NCI-H2196 (cell line): ENCODE measurements at regions not wholly inside any gene's neighbourhood (a gene's known extent, or its start where the extent isn't known, plus 50 kb on each side); places are given as distances from the start of the nearest gene placed in this dataset.

Experiments
- DNase-seq: peaks from one replicate; lab custom pipeline; 2025; ENCODE audit not compliant: unreplicated experiment; lab: John Stamatoyannopoulos, UW

- DNase-seq: no peak
These were observed 65.0 kb upstream of the TES start for GRCh38 chr7:116145245-116145852.

- DNase-seq: no peak
These were observed 62.2 kb upstream of the TES start for GRCh38 chr7:116148108-116148507.

- DNase-seq: no peak
These were observed 61.7 kb upstream of the TES start for GRCh38 chr7:116148626-116149025.

- DNase-seq: no peak
These were observed 59.8 kb upstream of the TES start for GRCh38 chr7:116150588-116150987.

GRCh38 chr7:116152276-116152675, 58.1 kb upstream of the TES start:
- no peak for DNase-seq

- no peak for DNase-seq
These were observed 57.3 kb upstream of the TES start for GRCh38 chr7:116153050-116153449.

DNA sequence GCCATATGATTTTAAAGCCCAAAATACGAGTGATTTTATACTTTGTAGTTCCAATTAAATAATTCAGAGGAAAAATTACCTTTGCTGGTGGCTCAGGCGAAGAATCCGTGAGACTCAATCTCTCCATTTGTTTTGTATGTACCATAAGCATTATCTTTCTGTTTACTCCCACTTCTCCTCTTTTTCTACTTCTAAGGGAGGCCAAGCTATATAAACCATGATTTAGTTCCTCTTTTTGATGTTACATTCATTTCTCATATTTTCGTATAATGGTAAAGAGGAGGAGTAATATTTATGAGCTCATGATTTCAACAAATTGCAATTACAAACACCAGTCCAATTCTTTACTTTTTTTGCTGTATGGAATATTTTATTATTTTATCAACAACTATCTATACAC, 50.6 kb upstream of the TES start:
- DNase-seq: no peak
